Glutamatergic neuron (in vitro differentiated cells): ENCODE measurements at regions not wholly inside any gene's neighbourhood (a gene's known extent, or its start where the extent isn't known, plus 50 kb on each side); places are given as distances from the start of the nearest gene placed in this dataset.

Experiments
- DNase-seq: peaks from one replicate; pipeline ENCODE4 v3.0.0; 2022
- H3K27ac Mint-ChIP-seq: one replicate; pipeline ENCODE4 v1.8.0; 2020; ENCODE audit warnings: mild to moderate bottlenecking, mixed read lengths, inconsistent platforms; ENCODE audit not compliant: unreplicated experiment
- H3K27me3 Mint-ChIP-seq: one replicate; pipeline ENCODE4 v1.8.0; 2020; ENCODE audit warnings: mild to moderate bottlenecking, moderate library complexity, mixed read lengths, inconsistent platforms; ENCODE audit not compliant: unreplicated experiment
- H3K36me3 Mint-ChIP-seq: one replicate; pipeline ENCODE4 v1.8.0; 2020; ENCODE audit warnings: mild to moderate bottlenecking, mixed read lengths, inconsistent platforms; ENCODE audit not compliant: unreplicated experiment
- H3K4me1 Mint-ChIP-seq: one replicate; pipeline ENCODE4 v1.8.0; 2020; ENCODE audit warnings: mild to moderate bottlenecking, low read depth, mixed read lengths, inconsistent platforms; ENCODE audit not compliant: unreplicated experiment
- H3K4me3 Mint-ChIP-seq: one replicate; pipeline ENCODE4 v1.8.0; 2020; ENCODE audit warnings: mild to moderate bottlenecking, mixed read lengths, inconsistent platforms; ENCODE audit not compliant: unreplicated experiment
- H3K9me3 Mint-ChIP-seq: one replicate; pipeline ENCODE4 v1.8.0; 2020; ENCODE audit warnings: mild to moderate bottlenecking, moderate library complexity, mixed read lengths, inconsistent platforms; ENCODE audit not compliant: unreplicated experiment
- CTCF ChIP-seq: fragments of 200-600 bp; sonication (generic); IDR thresholded peaks from one replicate; pipeline ENCODE4 v1.5.0; 2021; ENCODE audit not compliant: partially characterized antibody, unreplicated experiment

- DNase-seq = no peak
- Mint-ChIP-seq H3K27me3 (peaks cover 7% of the 10 kb centered on the region), H3K4me1 (peaks cover 35% of the 10 kb centered on the region)
Measured at GRCh38 chr1:29520571-29521437, 284.5 kb downstream of the PTPRU start.

DNA sequence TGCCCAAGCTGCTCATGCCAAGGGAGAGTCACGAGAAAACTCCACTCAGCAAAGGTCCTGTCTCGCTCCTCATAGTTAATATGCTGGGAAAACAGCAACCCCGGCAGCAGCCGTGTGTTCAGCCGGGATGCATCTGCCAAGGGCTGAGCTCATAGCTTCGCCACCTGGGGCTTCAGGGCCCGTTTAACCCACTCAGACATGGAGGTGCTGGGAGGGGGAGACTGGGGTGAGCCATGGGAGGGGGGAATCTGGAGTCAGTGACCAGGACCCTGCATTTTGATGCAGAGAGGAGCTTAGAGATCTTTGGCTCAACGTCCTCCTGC lies 283.4 kb downstream of the PTPRU start:
- Mint-ChIP-seq H3K36me3 (no peaks in the 10 kb centered on the region), H3K4me1 (peaks cover 37% of the 10 kb centered on the region)

More at GRCh38 chr1:29520571-29521437, 284.5 kb downstream of the PTPRU start:
- Mint-ChIP-seq H3K36me3 (no peaks in the 10 kb centered on the region), H3K9me3 (no peaks in the 10 kb centered on the region), H3K4me3 (no peak overlapping the region), H3K27ac (no peak overlapping the region)
- TF ChIP-seq CTCF = no peak

DNA sequence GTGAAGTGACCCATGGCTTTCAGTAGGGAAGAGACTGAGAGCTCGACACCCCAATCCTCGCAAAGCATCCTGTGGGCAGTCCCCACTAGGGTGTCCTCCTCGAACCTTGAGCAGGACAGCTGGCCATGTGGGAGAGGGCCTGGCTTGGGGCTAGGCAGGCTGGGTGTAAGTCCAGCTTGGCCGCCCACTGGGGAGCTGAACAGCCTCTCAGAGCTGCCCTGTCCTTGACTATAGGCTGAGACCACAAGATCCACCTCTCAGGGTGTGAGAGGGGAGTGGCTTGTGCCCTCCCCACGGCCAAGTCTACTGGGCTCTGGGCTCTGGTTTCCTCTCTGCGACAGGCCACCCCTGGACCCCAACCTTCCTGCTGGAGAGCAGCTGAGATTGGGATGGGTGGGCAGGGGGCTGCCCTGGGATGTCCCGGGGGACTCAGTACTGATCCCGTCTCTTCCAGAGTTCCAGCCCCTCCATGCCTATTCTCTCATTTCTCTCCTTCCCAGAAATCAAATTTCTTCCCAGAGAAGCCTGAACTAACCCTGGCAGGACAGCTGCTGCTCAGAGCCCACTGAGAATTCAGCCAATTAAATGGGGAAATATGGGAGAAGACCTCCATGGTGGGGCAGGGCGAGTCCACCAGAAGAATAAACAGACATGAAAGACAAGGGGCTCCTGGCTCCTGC lies 282.9 kb downstream of the PTPRU start:
- Mint-ChIP-seq H3K36me3 (no peaks in the 10 kb centered on the region), H3K4me1 (peaks cover 42% of the 10 kb centered on the region), H3K4me3 (no peak overlapping the region), H3K27me3 (peaks cover 7% of the 10 kb centered on the region), H3K9me3 (peaks cover 4% of the 10 kb centered on the region), H3K27ac (peak overlapping the region; percentile 46)
- no peak for TF ChIP-seq CTCF
- no peak for DNase-seq

More for the DNA sequence above, 283.4 kb downstream of the PTPRU start:
- DNase-seq = peak; percentile 49
- TF ChIP-seq CTCF = no peak
- Mint-ChIP-seq H3K9me3 (peaks cover under 1% of the 10 kb centered on the region), H3K27ac (peak overlapping the region; percentile 46), H3K27me3 (peaks cover 7% of the 10 kb centered on the region), H3K4me3 (no peak overlapping the region)

DNA sequence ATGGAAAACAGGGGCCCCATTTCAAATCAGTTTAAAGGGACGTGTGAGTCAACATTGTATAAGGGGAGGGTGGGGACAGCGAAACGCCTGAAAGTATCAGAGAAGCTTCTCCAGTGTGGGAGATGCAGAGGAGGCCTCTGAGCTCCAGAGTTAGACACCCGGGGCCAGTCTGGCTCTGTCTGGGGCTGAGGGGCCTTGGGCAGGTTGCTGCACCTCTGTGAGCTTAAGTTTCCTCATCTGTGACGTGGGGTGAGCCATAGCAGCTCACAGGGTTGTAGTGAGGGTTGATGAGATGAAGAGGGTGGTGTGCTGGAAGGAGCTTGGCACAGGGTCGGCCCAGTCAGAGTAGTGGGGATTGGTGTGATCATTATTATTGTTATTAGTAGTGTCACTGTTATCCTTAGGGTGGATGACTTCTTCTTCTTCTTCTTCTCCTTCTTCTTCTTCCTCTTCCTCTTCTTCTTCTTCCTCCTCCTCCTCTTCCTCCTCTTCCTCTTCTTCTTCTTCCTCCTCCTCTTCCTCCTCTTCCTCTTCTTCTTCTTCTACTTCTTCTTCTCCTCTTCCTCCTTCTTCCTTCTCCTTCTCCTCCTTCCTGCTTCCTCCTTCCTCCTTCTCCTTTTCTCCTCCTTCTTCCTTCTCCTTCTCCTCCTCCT lies 282.0 kb downstream of the PTPRU start:
- DNase-seq = no peak
- TF ChIP-seq CTCF = no peak
- Mint-ChIP-seq H3K4me3 (no peak overlapping the region), H3K27ac (peak overlapping the region; percentile 8), H3K36me3 (no peaks in the 10 kb centered on the region), H3K27me3 (peaks cover 10% of the 10 kb centered on the region), H3K9me3 (peaks cover 8% of the 10 kb centered on the region), H3K4me1 (peaks cover 42% of the 10 kb centered on the region)
